Thyroid gland (tissue), 4 donors: ENCODE measurements at regions not wholly inside any gene's neighbourhood (a gene's known extent, or its start where the extent isn't known, plus 50 kb on each side); places are given as distances from the start of the nearest gene placed in this dataset.

Experiments used
- DNase-seq, 2 donors: peaks; one replicate each; pipeline ENCODE4 v3.0.0-alpha.2; 2019
- H3K27ac ChIP-seq, 3 donors: fragments of 200-600 bp; sonication (generic); 1 replicate in 2 of 3; 2 replicates in 1 of 3; pipeline ENCODE4 v1.5.1; 2016 to 2019; ENCODE audit warnings: mild to moderate bottlenecking in 1 of 3, moderate library complexity in 1 of 3
- H3K27me3 ChIP-seq: fragments of 200-600 bp; sonication (generic); one replicate; pipeline ENCODE4 v1.5.1; 2019
- H3K36me3 ChIP-seq, 2 donors: fragments of 200-600 bp; sonication (generic); one replicate each; pipeline ENCODE4 v1.5.1; 2016 to 2019
- H3K4me1 ChIP-seq, 2 donors: fragments of 200-600 bp; sonication (generic); one replicate each; pipeline ENCODE4 v1.5.1; 2017 to 2019
- H3K4me3 ChIP-seq, 3 donors: fragments of 200-600 bp; sonication (generic); replicated peaks in 1 of 3; 1 replicate in 2 of 3; 2 replicates in 1 of 3; pipeline ENCODE4 v1.5.1; 2016; ENCODE audit warnings: mild to moderate bottlenecking in 1 of 3
- H3K9me3 ChIP-seq: fragments of 200-600 bp; sonication (generic); one replicate; pipeline ENCODE4 v1.5.1; 2017
- POLR2A ChIP-seq, 2 donors: fragments of 450-650 bp; IDR thresholded peaks; one replicate each; pipeline ENCODE4 v1.6.1; 2017; ENCODE audit warnings: antibody characterized with exemption in 2 of 2, mild to moderate bottlenecking in 2 of 2, moderate library complexity in 1 of 2
- WGBS, 2 donors: methylation state at CpG; one replicate each; pipeline ENCODE4 v1.1.5; 2017; 5-methylcytosine and 5-hydroxymethylcytosine counted together
- intact Hi-C: fragments of 100-400 bp; cut with DNase I; formaldehyde crosslinking; loops from one replicate; pipeline ENCODE4 v1.15.1; 2023
- TF ChIP-seq, protein P1 (sequence below), 6 experiments: fragments of 200-600 bp in 3 of 6; fragments of 450-650 bp in 3 of 6; sonication (generic) in 3 of 6; IDR thresholded peaks; one replicate each; pipeline ENCODE4 v1.5.1; 2016 to 2019; ENCODE audit warnings: antibody characterized with exemption in 6 of 6, mild to moderate bottlenecking in 2 of 6, inconsistent platforms in 1 of 6, moderate library complexity in 1 of 6

DNA sequence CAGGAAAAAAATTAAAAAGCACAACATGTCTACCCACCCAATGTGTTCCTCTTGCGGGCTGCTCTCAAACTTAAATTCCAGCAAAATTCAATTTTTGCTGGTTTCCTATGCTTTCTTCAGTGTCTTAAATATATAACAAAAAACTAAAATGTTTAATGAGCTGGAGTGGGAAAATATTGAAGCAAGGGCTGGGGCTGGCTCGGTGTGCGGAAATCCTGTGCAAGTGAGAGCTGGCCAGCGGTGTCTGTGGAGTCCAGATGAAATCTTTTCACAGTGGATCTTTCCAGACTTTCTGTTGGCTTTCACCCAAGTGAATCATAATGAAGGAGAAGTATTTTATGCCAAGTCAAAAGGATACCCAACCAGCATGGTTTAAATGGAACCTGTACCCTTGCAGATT, 1733.6 kb downstream of the TP53TG3F start:
- no peak for DNase-seq
- no peaks in the 10 kb centered on the region for H3K4me1 ChIP-seq
- H3K36me3 ChIP-seq: no peaks in the 10 kb centered on the region
- TF ChIP-seq POLR2A (IDR thresholded peaks at IDR 0.05): no peak
- TF ChIP-seq, protein P1, sequence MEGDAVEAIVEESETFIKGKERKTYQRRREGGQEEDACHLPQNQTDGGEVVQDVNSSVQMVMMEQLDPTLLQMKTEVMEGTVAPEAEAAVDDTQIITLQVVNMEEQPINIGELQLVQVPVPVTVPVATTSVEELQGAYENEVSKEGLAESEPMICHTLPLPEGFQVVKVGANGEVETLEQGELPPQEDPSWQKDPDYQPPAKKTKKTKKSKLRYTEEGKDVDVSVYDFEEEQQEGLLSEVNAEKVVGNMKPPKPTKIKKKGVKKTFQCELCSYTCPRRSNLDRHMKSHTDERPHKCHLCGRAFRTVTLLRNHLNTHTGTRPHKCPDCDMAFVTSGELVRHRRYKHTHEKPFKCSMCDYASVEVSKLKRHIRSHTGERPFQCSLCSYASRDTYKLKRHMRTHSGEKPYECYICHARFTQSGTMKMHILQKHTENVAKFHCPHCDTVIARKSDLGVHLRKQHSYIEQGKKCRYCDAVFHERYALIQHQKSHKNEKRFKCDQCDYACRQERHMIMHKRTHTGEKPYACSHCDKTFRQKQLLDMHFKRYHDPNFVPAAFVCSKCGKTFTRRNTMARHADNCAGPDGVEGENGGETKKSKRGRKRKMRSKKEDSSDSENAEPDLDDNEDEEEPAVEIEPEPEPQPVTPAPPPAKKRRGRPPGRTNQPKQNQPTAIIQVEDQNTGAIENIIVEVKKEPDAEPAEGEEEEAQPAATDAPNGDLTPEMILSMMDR (IDR thresholded peaks at IDR 0.05): no peak
- 71 to 81% methylated on average over 4 of the region's 4 CpGs for WGBS, 2 donors
- intact Hi-C loops: no loop called here
- H3K9me3 ChIP-seq: no peaks in the 10 kb centered on the region
- no peak overlapping the region for H3K27ac ChIP-seq
- H3K4me3 ChIP-seq: no peak overlapping the region
- no peaks in the 10 kb centered on the region for H3K27me3 ChIP-seq

- 49 to 60% methylated on average over 3 of the region's 3 CpGs for WGBS, 2 donors
- TF ChIP-seq, protein P1 (IDR thresholded peaks at IDR 0.05): no peak
- TF ChIP-seq POLR2A (IDR thresholded peaks at IDR 0.05): no peak
- Histone ChIP-seq H3K27ac (no peak overlapping the region), H3K27me3 (no peaks in the 10 kb centered on the region), H3K9me3 (no peaks in the 10 kb centered on the region), H3K36me3 (no peaks in the 10 kb centered on the region), H3K4me1 (no peaks in the 10 kb centered on the region), H3K4me3 (no peak overlapping the region)
- intact Hi-C loops: no loop called here
- no peak for DNase-seq
Observed at GRCh38 chr16:35193956-35194355, 1734.5 kb downstream of the TP53TG3F start.

DNA sequence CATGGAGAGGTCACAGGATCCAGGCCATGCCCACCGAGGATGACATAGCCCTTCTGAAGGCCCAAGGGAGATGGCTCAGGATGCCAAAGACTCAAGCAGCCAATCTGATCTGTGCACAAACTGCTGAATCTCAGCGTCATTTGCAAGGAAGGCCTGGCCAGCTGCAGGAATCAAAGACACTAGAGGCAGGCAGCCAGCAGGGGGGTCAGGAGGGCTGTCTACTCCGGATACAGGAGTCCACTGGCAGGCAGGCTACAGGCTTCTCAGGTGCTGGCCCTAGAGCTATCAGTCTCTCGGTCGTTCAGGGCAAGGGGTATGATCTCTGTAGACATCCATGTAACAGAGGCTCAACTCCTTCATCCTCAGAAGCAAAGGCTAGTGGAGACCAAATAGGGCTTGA, 1735.3 kb downstream of the TP53TG3F start:
- DNase-seq: no peak
- no peaks in the 10 kb centered on the region for H3K27me3 ChIP-seq
- H3K36me3 ChIP-seq: no peaks in the 10 kb centered on the region
- H3K27ac ChIP-seq: no peak overlapping the region
- intact Hi-C loops: no loop called here
- no peaks in the 10 kb centered on the region for H3K9me3 ChIP-seq
- H3K4me1 ChIP-seq: no peaks in the 10 kb centered on the region
- TF ChIP-seq, protein P1 (IDR thresholded peaks at IDR 0.05): no peak
- TF ChIP-seq POLR2A (IDR thresholded peaks at IDR 0.05): no peak
- 64 to 75% methylated on average over 1 to 5 of the region's 5 CpGs for WGBS, 2 donors
- no peak overlapping the region for H3K4me3 ChIP-seq

- 65 to 72% methylated on average over 29 of the region's 29 CpGs for WGBS, 2 donors
- intact Hi-C loops: no loop called here
- H3K4me1 ChIP-seq: no peaks in the 10 kb centered on the region
- no peak for DNase-seq
- no peaks in the 10 kb centered on the region for H3K36me3 ChIP-seq
- no peak overlapping the region for H3K27ac ChIP-seq
- no peak overlapping the region for H3K4me3 ChIP-seq
- H3K27me3 ChIP-seq: no peaks in the 10 kb centered on the region
- H3K9me3 ChIP-seq: no peaks in the 10 kb centered on the region
- no peak for TF ChIP-seq POLR2A (IDR thresholded peaks at IDR 0.05)
- TF ChIP-seq, protein P1 (IDR thresholded peaks at IDR 0.05): no peak
Observed at GRCh38 chr16:35195173-35195863, 1735.9 kb downstream of the TP53TG3F start.

DNA sequence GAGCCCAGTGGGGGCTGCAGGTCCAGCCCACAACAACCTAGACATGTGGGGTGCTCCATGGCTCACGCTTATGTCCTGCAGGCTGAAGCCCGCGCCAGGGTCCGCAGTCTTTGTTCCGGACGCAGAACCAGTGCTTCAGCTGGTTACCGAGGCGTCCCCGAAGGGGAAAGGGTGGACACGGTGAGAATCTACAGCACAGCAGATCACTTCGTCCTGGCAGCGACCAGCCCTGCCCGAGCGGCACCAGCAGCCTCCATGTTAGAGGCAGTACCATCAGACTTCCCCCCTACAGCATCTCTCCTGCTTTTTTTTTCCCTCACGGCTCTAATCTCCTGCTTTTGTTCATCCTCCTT, 1736.4 kb downstream of the TP53TG3F start:
- Histone ChIP-seq H3K27ac (no peak overlapping the region), H3K4me1 (no peaks in the 10 kb centered on the region), H3K36me3 (no peaks in the 10 kb centered on the region), H3K9me3 (no peaks in the 10 kb centered on the region), H3K27me3 (no peaks in the 10 kb centered on the region), H3K4me3 (no peak overlapping the region)
- 80 to 87% methylated on average over 15 of the region's 15 CpGs for WGBS, 2 donors
- no peak for DNase-seq
- intact Hi-C loops: no loop called here
- TF ChIP-seq, protein P1 (IDR thresholded peaks at IDR 0.05): no peak
- TF ChIP-seq POLR2A (IDR thresholded peaks at IDR 0.05): no peak
